GM23338 (cell line): ENCODE measurements at regions not wholly inside any gene's neighbourhood (a gene's known extent, or its start where the extent isn't known, plus 50 kb on each side); places are given as distances from the start of the nearest gene placed in this dataset.

ENCODE experiments used
- ATAC-seq: fragments of 200-7000 bp; cut with Tn5 transposase; 3 replicates; pipeline ENCODE4 v1.9.1; 2020
- DNase-seq: peaks from one replicate; pipeline ENCODE4 v3.0.0-alpha.2; 2015; ENCODE audit warnings: low spot score
- H2AFZ ChIP-seq: fragments of 200-600 bp; sonication (generic); 2 replicates; pipeline ENCODE4 v1.8.0; 2016; ENCODE audit warnings: antibody characterized with exemption, mild to moderate bottlenecking, moderate library complexity
- H3F3A ChIP-seq: fragments of 200-600 bp; sonication (generic); replicated peaks from 2 replicates; pipeline ENCODE4 v1.8.0; 2017; ENCODE audit warnings: antibody characterized with exemption, mixed run types, low read depth
- H3K27ac ChIP-seq: fragments of 200-600 bp; sonication (generic); 2 replicates; pipeline ENCODE4 v1.6.1; 2016; ENCODE audit warnings: low read depth
- H3K27me3 ChIP-seq: fragments of 200-600 bp; sonication (generic); 2 replicates; pipeline ENCODE4 v1.8.0; 2016; ENCODE audit warnings: mild to moderate bottlenecking, mixed run types, moderate library complexity; ENCODE audit not compliant: insufficient read depth
- H3K36me3 ChIP-seq: fragments of 200-600 bp; sonication (generic); 2 replicates; pipeline ENCODE4 v1.8.0; 2016; ENCODE audit warnings: mild to moderate bottlenecking; ENCODE audit not compliant: insufficient read depth
- H3K4me1 ChIP-seq: fragments of 200-600 bp; sonication (generic); 2 replicates; pipeline ENCODE4 v1.8.0; 2016; ENCODE audit warnings: mild to moderate bottlenecking, moderate library complexity; ENCODE audit not compliant: insufficient read depth
- H3K4me2 ChIP-seq: fragments of 200-600 bp; sonication (generic); 2 replicates; pipeline ENCODE4 v1.7.1; 2017; ENCODE audit warnings: mixed run types
- H3K4me3 ChIP-seq: fragments of 200-600 bp; sonication (generic); 2 replicates; pipeline ENCODE4 v1.6.1; 2016; ENCODE audit warnings: mixed run types
- H3K79me2 ChIP-seq: fragments of 200-600 bp; sonication (generic); replicated peaks from 2 replicates; pipeline ENCODE4 v1.8.0; 2017; ENCODE audit warnings: mild to moderate bottlenecking; ENCODE audit not compliant: insufficient read depth
- H3K9me2 ChIP-seq: fragments of 200-600 bp; sonication (generic); 2 replicates; pipeline ENCODE4 v1.8.0; 2017; ENCODE audit not compliant: insufficient read depth
- H4K20me1 ChIP-seq: fragments of 200-600 bp; sonication (generic); replicated peaks from 2 replicates; pipeline ENCODE4 v1.8.0; 2017; ENCODE audit warnings: mild to moderate bottlenecking; ENCODE audit not compliant: insufficient read depth
- H3K27ac Mint-ChIP-seq: 2 replicates; pipeline ENCODE4 v1.8.0; 2020; ENCODE audit warnings: inconsistent platforms, mild to moderate bottlenecking, moderate library complexity, mixed read lengths
- H3K27me3 Mint-ChIP-seq: 3 replicates; pipeline ENCODE4 v1.8.0; 2022; ENCODE audit warnings: low read depth, mild to moderate bottlenecking, moderate library complexity, mixed read lengths, inconsistent platforms; ENCODE audit not compliant: insufficient read depth, poor library complexity
- H3K36me3 Mint-ChIP-seq: 3 replicates; pipeline ENCODE4 v1.8.0; 2021; ENCODE audit warnings: low read depth, mild to moderate bottlenecking, inconsistent platforms, moderate library complexity, mixed read lengths
- H3K4me1 Mint-ChIP-seq: 3 replicates; pipeline ENCODE4 v1.8.0; 2020; ENCODE audit warnings: mild to moderate bottlenecking, inconsistent platforms, mixed read lengths
- H3K4me3 Mint-ChIP-seq: 3 replicates; pipeline ENCODE4 v1.8.0; 2021; ENCODE audit warnings: moderate library complexity, mild to moderate bottlenecking, inconsistent platforms, mixed read lengths
- H3K9me3 Mint-ChIP-seq: 3 replicates; pipeline ENCODE4 v1.8.0; 2020; ENCODE audit warnings: moderate library complexity, mild to moderate bottlenecking, inconsistent platforms, mixed read lengths
- EZH2 ChIP-seq: fragments of 200-600 bp; sonication (generic); IDR thresholded peaks from one replicate; pipeline ENCODE4 v1.8.0; 2017; ENCODE audit warnings: antibody characterized with exemption, mild to moderate bottlenecking, low read depth; ENCODE audit not compliant: unreplicated experiment
- EZH2phosphoT487 ChIP-seq: fragments of 200-600 bp; sonication (generic); IDR thresholded peaks from one replicate; pipeline ENCODE4 v1.8.1; 2018; ENCODE audit warnings: antibody characterized with exemption; ENCODE audit not compliant: unreplicated experiment
- JUNB ChIP-seq: IDR thresholded peaks from one replicate; pipeline ENCODE4 v1.6.1; 2016; ENCODE audit warnings: antibody characterized with exemption; ENCODE audit not compliant: unreplicated experiment
- NANOG ChIP-seq: IDR thresholded peaks from 2 replicates; pipeline ENCODE4 v1.6.1; 2016; ENCODE audit warnings: antibody characterized with exemption, borderline replicate concordance
- POLR2AphosphoS5 ChIP-seq: IDR thresholded peaks from 2 replicates; pipeline ENCODE4 v1.6.1; 2016; ENCODE audit warnings: antibody characterized with exemption, low read depth
- STAT1 ChIP-seq: IDR thresholded peaks from one replicate; pipeline ENCODE4 v1.6.1; 2016; ENCODE audit warnings: antibody characterized with exemption; ENCODE audit not compliant: unreplicated experiment
- ZNF114 ChIP-seq: fragments of 250-450 bp; sonication (Bioruptor Pico); IDR thresholded peaks from 2 replicates; pipeline ENCODE4 v1.5.0; 2020; ENCODE audit warnings: mild to moderate bottlenecking, moderate library complexity
- ZNF462 ChIP-seq: fragments of 250-450 bp; sonication (Bioruptor Pico); IDR thresholded peaks from 2 replicates; pipeline ENCODE4 v1.5.0; 2020; ENCODE audit warnings: mild to moderate bottlenecking, moderate library complexity
- TF ChIP-seq, protein P1 (sequence below): IDR thresholded peaks from one replicate; pipeline ENCODE4 v1.6.1; 2018; ENCODE audit warnings: antibody characterized with exemption; ENCODE audit not compliant: unreplicated experiment
- TF ChIP-seq, protein P2 (sequence below), 2 experiments: fragments of 200-600 bp in 1 of 2; sonication (generic) in 1 of 2; conservative IDR thresholded peaks; 2 replicates each; pipeline versions ENCODE4 v1.5.1 to v1.6.1; 2016 to 2017; ENCODE audit warnings: antibody characterized with exemption in 2 of 2, low read depth in 2 of 2, mild to moderate bottlenecking in 2 of 2, moderate library complexity in 1 of 2

DNA sequence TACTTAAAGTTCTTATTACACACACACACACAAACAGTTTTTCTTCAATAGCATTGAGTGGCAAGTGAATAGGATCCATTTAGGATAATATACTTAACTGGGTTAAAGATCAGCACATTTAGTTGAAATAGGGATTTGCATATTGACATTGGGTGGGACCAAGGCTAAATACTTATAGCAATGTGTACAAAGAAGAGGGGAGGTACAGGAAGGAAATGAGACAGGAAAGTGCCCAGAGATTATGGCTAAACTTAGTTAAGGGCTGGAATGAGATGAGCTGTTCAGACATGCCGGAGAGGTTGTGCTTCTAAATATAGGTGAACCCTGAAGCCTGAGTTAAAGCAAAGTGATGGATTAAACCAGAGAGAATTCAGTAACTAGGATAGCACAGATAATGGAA, 95.1 kb downstream of the LSMEM1 start:
- no peaks in the 10 kb centered on the region for H3K36me3 Mint-ChIP-seq

More for the DNA sequence above, 95.1 kb downstream of the LSMEM1 start:
- Histone ChIP-seq H3K27me3 (no peaks in the 10 kb centered on the region), H3K4me2 (no peak overlapping the region), H3K9me2 (no peaks in the 10 kb centered on the region; the same call in 1 of the 2 replicates), H2AFZ (no peak overlapping the region), H4K20me1 (0 out of 2 replicates have a peak, but pooled peaks cover 2% of the 10 kb centered on the region), H3K27ac (no peak overlapping the region), H3K4me3 (no peak overlapping the region), H3K36me3 (no peaks in the 10 kb centered on the region), H3F3A (no peaks in the 10 kb centered on the region), H3K79me2 (no peaks in the 10 kb centered on the region), H3K4me1 (peaks cover 7% of the 10 kb centered on the region; the same call in 1 of the 2 replicates)
- ATAC-seq (no peak), DNase-seq (no peak)
- Mint-ChIP-seq H3K9me3 (no peaks in the 10 kb centered on the region), H3K27ac (no peak overlapping the region), H3K4me1 (peaks cover 9% of the 10 kb centered on the region; the same call in 2 of the 3 replicates), H3K4me3 (no peak overlapping the region), H3K27me3 (peaks cover 3% of the 10 kb centered on the region)
- TF ChIP-seq STAT1: no peak
- TF ChIP-seq EZH2: no peak
- TF ChIP-seq JUNB: no peak
- TF ChIP-seq, protein P1, sequence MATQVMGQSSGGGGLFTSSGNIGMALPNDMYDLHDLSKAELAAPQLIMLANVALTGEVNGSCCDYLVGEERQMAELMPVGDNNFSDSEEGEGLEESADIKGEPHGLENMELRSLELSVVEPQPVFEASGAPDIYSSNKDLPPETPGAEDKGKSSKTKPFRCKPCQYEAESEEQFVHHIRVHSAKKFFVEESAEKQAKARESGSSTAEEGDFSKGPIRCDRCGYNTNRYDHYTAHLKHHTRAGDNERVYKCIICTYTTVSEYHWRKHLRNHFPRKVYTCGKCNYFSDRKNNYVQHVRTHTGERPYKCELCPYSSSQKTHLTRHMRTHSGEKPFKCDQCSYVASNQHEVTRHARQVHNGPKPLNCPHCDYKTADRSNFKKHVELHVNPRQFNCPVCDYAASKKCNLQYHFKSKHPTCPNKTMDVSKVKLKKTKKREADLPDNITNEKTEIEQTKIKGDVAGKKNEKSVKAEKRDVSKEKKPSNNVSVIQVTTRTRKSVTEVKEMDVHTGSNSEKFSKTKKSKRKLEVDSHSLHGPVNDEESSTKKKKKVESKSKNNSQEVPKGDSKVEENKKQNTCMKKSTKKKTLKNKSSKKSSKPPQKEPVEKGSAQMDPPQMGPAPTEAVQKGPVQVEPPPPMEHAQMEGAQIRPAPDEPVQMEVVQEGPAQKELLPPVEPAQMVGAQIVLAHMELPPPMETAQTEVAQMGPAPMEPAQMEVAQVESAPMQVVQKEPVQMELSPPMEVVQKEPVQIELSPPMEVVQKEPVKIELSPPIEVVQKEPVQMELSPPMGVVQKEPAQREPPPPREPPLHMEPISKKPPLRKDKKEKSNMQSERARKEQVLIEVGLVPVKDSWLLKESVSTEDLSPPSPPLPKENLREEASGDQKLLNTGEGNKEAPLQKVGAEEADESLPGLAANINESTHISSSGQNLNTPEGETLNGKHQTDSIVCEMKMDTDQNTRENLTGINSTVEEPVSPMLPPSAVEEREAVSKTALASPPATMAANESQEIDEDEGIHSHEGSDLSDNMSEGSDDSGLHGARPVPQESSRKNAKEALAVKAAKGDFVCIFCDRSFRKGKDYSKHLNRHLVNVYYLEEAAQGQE: no peak
- TF ChIP-seq, protein P2, sequence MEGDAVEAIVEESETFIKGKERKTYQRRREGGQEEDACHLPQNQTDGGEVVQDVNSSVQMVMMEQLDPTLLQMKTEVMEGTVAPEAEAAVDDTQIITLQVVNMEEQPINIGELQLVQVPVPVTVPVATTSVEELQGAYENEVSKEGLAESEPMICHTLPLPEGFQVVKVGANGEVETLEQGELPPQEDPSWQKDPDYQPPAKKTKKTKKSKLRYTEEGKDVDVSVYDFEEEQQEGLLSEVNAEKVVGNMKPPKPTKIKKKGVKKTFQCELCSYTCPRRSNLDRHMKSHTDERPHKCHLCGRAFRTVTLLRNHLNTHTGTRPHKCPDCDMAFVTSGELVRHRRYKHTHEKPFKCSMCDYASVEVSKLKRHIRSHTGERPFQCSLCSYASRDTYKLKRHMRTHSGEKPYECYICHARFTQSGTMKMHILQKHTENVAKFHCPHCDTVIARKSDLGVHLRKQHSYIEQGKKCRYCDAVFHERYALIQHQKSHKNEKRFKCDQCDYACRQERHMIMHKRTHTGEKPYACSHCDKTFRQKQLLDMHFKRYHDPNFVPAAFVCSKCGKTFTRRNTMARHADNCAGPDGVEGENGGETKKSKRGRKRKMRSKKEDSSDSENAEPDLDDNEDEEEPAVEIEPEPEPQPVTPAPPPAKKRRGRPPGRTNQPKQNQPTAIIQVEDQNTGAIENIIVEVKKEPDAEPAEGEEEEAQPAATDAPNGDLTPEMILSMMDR (conservative IDR thresholded peaks at IDR 0.05; ENCODE audit: low read depth in 2 of 2): no peak
- TF ChIP-seq EZH2phosphoT487: no peak
- TF ChIP-seq ZNF462: no peak
- no peak for TF ChIP-seq POLR2AphosphoS5
- no peak for TF ChIP-seq ZNF114
- no peak for TF ChIP-seq NANOG
